ENCODE measurements at regions not wholly inside any gene's neighbourhood (a gene's known extent, or its start where the extent isn't known, plus 50 kb on each side); places are given as distances from the start of the nearest gene placed in this dataset.

DNA sequence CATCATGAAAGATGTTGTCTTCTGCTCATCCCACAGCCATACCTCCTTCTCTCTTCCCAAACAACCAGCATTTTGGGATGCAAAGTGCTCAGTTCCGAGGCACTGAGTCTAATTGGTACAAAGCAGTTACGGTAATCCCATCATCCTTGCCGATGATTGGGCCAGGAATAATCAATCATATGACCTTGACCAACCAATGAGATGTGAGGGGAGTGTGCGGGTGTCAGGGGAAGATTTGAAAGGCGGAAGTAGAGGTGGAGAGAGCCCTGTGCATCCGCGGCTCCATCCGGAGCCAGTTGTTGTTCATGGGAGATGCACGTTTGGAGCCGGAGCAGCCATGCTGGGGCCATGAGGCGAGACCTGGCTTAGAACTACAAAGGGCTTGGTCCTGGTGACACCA lies 67.3 kb downstream of the SYNE3 start:
- TF ChIP-seq CTCF (IDR thresholded peaks at IDR 0.05): no peak
- H3K9me3 Mint-ChIP-seq: no peaks in the 10 kb centered on the region
- H3K9me3 ChIP-seq (ENCODE audit: control insufficient read depth in 1 of 2, insufficient read depth in 1 of 2, low read length in 2 of 2): no peaks in the 10 kb centered on the region
- no peak overlapping the region for H3K27ac ChIP-seq (ENCODE audit: low read depth in 1 of 2, low read length in 2 of 2)
- H3K36me3 ChIP-seq (ENCODE audit: insufficient read depth, low read length): peaks cover 86% of the 10 kb centered on the region
- H3K27me3 ChIP-seq (ENCODE audit: control insufficient read depth in 1 of 2, insufficient read depth in 2 of 2, low read length in 2 of 2): no peaks in the 10 kb centered on the region
- CTCF ChIA-PET: no interaction called here
- no peak overlapping the region for H3K4me3 ChIP-seq (ENCODE audit: low read length)
- H3K4me3 Mint-ChIP-seq: no peak overlapping the region
- ATAC-seq (ENCODE audit: poor library complexity) (no peak), DNase-seq (no peak)
- peaks cover 11% of the 10 kb centered on the region for H3K4me1 Mint-ChIP-seq (ENCODE audit: low read depth)
- POLR2A ChIA-PET: no interaction called here
- H3K27me3 Mint-ChIP-seq: no peaks in the 10 kb centered on the region
- H3K36me3 Mint-ChIP-seq (ENCODE audit: low read depth): peaks cover 85% of the 10 kb centered on the region
- intact Hi-C loops (cut with DNase I, micrococcal nuclease): no loop called here
- no peaks in the 10 kb centered on the region for H3K4me1 ChIP-seq (ENCODE audit: insufficient read depth, low read length)
- H3K27ac Mint-ChIP-seq: peak overlapping the region; percentile 15

DNA sequence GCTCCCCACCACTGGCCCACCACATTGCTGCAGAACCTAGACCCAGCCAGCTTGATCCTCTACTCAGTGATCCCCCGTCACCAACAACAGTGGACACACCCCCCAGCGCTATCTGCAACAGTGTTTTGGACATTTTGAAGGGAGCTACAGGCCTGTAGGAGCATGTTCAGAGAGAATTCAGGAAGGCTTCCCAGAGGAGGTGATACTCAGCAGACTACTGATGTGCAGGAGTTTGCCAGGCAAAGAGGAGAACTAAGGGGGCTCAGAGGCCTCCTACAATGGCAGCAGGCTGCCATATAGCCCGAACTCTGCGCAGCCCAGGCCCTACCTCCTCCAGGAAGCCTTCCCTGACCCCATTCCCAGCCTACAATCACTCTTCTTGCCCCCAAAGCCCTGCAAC lies 70.0 kb downstream of the SYNE3 start:
- Histone ChIP-seq H3K4me1 (ENCODE audit: insufficient read depth, low read length) (peaks cover 8% of the 10 kb centered on the region), H3K4me3 (ENCODE audit: low read length) (no peak overlapping the region), H3K9me3 (ENCODE audit: control insufficient read depth in 1 of 2, insufficient read depth in 1 of 2, low read length in 2 of 2) (no peaks in the 10 kb centered on the region), H3K27me3 (ENCODE audit: control insufficient read depth in 1 of 2, insufficient read depth in 2 of 2, low read length in 2 of 2) (no peaks in the 10 kb centered on the region), H3K27ac (ENCODE audit: low read depth in 1 of 2, low read length in 2 of 2) (no peak overlapping the region), H3K36me3 (ENCODE audit: insufficient read depth, low read length) (peaks cover 68% of the 10 kb centered on the region)
- no peak for TF ChIP-seq CTCF (IDR thresholded peaks at IDR 0.05)
- ChIA-PET CTCF (interaction anchor here (1.1 kb wide), 1 partner anchor 81 kb away, joined by 4 read pairs; no protein-coding TSS in a partner anchor), POLR2A (interaction anchor here (0.6 to 3.0 kb wide), 4 partner anchors 17 to 88 kb away, joined by 4 to 11 read pairs (median 6); no protein-coding TSS in a partner anchor)
- Mint-ChIP-seq H3K4me1 (ENCODE audit: low read depth) (peaks cover 23% of the 10 kb centered on the region), H3K36me3 (ENCODE audit: low read depth) (peaks cover 81% of the 10 kb centered on the region), H3K4me3 (no peak overlapping the region), H3K27ac (peak overlapping the region; percentile 68), H3K9me3 (no peaks in the 10 kb centered on the region), H3K27me3 (no peaks in the 10 kb centered on the region)
- ATAC-seq (ENCODE audit: poor library complexity) (no peak), DNase-seq (no peak)
- intact Hi-C loops (cut with DNase I, micrococcal nuclease): no loop called here

- intact Hi-C loops (cut with DNase I, micrococcal nuclease): no loop called here
- ChIA-PET CTCF (interaction anchor here (3.0 kb wide), 1 partner anchor 82 kb away, joined by 17 read pairs; no protein-coding TSS in a partner anchor), POLR2A (interaction anchor here (1.0 to 3.0 kb wide), 3 partner anchors 18 to 88 kb away, joined by 3 to 11 read pairs (median 6); no protein-coding TSS in a partner anchor)
- Histone ChIP-seq H3K27me3 (ENCODE audit: control insufficient read depth in 1 of 2, insufficient read depth in 2 of 2, low read length in 2 of 2) (no peaks in the 10 kb centered on the region), H3K27ac (ENCODE audit: low read depth in 1 of 2, low read length in 2 of 2) (no peak overlapping the region), H3K36me3 (ENCODE audit: insufficient read depth, low read length) (peaks cover 67% of the 10 kb centered on the region), H3K9me3 (ENCODE audit: control insufficient read depth in 1 of 2, insufficient read depth in 1 of 2, low read length in 2 of 2) (no peaks in the 10 kb centered on the region), H3K4me1 (ENCODE audit: insufficient read depth, low read length) (peaks cover 8% of the 10 kb centered on the region), H3K4me3 (ENCODE audit: low read length) (no peak overlapping the region)
- no peak for TF ChIP-seq CTCF (IDR thresholded peaks at IDR 0.05)
- Mint-ChIP-seq H3K4me3 (no peak overlapping the region), H3K27me3 (no peaks in the 10 kb centered on the region), H3K36me3 (ENCODE audit: low read depth) (peaks cover 79% of the 10 kb centered on the region), H3K4me1 (ENCODE audit: low read depth) (peaks cover 23% of the 10 kb centered on the region), H3K9me3 (no peaks in the 10 kb centered on the region), H3K27ac (peak overlapping the region; percentile 79)
- ATAC-seq (ENCODE audit: poor library complexity): no peak
- no peak for DNase-seq
Observed at GRCh38 chr14:95445676-95446075, 70.8 kb downstream of the SYNE3 start.

Measured in CD4-positive, alpha-beta T cell (primary cell).